HG03354 (cell line): ENCODE measurements at regions not wholly inside any gene's neighbourhood (a gene's known extent, or its start where the extent isn't known, plus 50 kb on each side); places are given as distances from the start of the nearest gene placed in this dataset.
"Not testable (repeated sequence)": the region's sequence is repeated elsewhere in the genome, so short reads cannot be mapped to it uniquely, and the experiment has no call there.

Experiments used
- ATAC-seq: cut with Tn5 transposase; IDR thresholded peaks from one replicate; pipeline ENCODE4 v1.9.1; 2021; ENCODE audit warnings: mild to moderate bottlenecking; ENCODE audit not compliant: unreplicated experiment, poor library complexity, severe bottlenecking

DNA sequence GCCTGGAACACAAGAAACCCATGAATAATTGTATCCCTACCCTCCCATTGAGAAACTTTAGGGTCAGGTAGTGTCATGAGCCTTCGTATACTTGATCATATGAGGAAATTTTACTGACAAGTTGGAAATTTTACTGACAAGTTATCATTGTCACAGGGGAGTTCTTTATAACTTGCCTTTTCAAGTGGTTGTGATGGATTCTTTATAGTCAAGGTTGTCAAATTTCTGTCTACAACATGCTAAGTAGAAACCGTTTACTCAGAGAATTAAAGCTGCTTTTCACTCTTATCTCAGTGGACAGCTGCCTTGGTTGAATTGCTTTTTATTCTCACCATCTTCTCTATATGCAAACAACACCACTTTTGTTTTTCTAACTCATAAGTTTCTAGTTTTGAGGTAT, 1286.4 kb downstream of the EPHA7 start:
- ATAC-seq = no peak

- ATAC-seq = no peak
Observed at GRCh38 chr6:92132457-92132856, 1286.9 kb downstream of the EPHA7 start.

GRCh38 chr6:92130944-92131343, 1288.4 kb downstream of the EPHA7 start:
- no peak for ATAC-seq

DNA sequence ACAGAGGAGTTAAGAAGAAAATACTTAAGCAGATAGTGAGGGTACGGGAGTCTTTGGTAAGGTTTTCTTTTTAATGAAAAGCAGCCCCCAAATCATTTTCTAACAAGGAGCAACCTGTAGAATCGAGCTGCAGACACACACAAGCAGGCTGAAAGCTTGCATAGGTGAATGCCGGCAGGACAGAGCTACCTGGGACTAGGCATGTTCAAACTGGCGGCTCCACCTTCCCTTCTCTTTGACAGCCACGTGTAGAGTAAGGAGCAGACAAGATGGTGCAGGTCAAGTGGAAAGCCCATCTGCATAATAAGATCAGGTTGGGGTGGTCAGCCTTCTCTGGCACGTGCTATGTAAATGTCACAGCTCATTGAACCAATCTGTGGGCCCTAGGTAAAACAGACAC, 1292.4 kb downstream of the EPHA7 start:
- ATAC-seq = no peak

GRCh38 chr6:92126088-92126487, 1293.3 kb downstream of the EPHA7 start:
- ATAC-seq = no peak

DNA sequence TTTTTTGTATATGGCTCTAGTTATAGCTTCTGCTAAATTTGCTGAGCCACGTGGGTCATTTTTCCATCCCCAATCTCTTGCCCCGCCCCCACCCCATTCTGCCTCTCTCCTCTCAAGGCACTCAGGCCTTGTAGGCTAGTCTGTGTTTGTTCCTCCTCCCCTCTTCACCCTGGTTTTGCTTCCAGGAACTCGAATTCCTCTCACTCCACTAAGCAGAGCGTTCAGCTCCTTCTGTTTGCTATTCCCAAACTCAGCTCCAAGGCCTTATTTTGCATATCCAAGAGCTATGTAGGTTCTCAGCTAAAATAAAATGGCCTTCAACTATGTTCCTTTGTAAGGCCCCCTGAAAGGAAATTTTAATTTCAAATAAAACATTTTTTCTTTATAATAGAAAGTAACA, 1293.7 kb downstream of the EPHA7 start:
- no peak for ATAC-seq

GRCh38 chr6:92124200-92124651, 1295.1 kb downstream of the EPHA7 start:
- no peak for ATAC-seq

- no peak for ATAC-seq
Observed at GRCh38 chr6:92122746-92123145, 1296.6 kb downstream of the EPHA7 start.

DNA sequence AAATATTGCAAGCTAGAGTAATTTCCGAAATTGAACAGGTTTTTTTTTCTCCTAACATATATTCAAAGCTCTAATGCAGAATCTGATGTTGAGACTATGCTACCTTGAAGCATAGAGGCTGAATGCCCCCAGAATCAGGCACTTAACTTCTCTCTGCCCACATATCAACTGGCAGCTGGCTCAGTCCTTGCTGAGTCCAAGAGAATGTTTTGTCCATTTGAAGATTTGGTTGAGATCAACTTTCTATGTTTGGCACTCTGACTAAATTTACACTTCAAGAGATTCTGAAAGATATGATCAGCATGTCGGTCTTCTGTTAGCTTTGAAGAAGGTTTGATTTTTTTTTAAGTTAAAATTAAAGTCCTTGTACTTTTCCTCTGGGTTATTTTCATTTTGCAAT, 1298.1 kb downstream of the EPHA7 start:
- ATAC-seq = no peak

- ATAC-seq = no peak
Observed at GRCh38 chr6:92117800-92118199, 1301.6 kb downstream of the EPHA7 start.

DNA sequence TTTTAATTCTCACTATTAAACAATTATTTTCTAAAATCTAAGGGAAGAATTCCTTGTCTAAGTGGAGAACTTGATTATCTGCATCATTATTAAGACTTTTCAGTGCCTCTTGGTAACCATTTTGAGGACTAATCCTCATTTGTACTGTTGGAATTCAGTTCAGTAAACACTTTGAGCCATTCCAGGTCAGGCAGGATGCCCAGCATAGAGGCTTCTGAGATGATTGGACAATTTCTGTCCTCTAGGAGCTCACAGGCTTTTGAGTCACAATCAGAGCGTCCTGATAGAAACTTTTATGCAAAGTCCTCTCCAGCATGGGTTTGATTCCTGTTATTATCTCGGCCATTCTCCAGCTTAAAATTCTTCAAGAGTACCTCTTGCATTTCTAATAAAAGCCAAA, 1304.6 kb downstream of the EPHA7 start:
- ATAC-seq = no peak

DNA sequence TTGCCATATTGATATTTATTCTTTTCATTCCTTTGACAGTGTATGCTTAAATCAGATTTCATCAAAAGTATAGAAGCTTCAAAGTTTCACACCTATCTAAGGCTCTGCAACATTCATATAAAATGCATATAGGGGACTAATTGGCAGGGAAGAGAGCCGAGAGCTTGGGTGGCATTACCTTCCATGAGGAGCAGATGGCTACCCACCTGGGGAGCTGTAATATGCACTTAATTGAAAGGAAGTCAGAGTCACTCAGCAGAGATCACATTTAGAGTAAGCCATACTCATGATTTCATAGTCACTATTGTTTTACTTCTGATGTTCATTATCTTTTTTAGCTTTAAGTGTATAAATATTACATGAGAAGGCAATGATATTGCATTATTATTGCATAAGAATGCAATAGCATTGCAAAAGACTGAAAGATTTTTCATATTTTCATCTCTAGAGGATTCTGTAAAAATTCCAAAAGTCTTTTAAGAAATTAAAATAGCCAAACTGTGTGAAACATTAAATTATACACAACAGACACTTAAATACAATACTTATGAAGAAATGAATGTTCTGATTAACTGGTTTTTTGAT, 1305.2 kb downstream of the EPHA7 start:
- ATAC-seq = no peak

- no peak for ATAC-seq
Observed at GRCh38 chr6:92111386-92111785, 1308.0 kb downstream of the EPHA7 start.

DNA sequence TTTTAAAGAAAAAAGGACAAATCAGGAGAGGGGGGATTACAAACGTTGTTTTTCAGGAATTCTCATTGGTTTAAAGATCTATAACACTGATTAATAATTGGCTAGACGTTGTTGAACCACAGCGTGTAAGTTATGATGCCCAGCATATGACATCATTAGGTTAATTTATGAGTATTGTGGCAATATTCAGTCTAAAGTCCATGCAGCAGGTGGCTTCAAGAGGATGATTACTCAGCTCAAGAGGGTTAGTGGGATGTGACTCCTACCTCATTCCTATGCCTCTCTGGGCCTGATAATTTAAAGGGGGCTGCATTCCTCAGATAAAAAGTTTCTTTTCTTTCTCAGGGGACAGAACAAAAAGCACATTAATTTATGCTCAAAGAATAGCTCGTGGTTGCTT, 1309.0 kb downstream of the EPHA7 start:
- no peak for ATAC-seq

DNA sequence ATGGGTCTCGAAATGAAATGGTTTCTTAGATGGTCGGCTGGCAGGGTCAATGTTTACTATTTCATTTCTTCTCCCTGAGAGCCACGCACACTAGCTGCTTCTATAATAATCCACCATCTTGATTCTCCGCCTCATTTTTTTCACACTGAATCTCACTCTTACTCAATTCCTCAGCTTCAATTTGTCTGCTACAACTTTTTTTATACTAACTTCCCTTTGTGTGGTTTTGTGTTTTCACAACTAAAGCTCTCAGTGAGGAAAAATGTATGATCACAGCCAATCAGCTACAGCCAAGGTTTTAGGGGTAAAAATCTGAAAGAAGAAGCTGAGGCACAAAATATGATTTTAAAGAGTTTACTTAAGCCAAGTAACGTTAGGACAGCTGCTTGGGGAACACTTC, 1309.4 kb downstream of the EPHA7 start:
- no peak for ATAC-seq

DNA sequence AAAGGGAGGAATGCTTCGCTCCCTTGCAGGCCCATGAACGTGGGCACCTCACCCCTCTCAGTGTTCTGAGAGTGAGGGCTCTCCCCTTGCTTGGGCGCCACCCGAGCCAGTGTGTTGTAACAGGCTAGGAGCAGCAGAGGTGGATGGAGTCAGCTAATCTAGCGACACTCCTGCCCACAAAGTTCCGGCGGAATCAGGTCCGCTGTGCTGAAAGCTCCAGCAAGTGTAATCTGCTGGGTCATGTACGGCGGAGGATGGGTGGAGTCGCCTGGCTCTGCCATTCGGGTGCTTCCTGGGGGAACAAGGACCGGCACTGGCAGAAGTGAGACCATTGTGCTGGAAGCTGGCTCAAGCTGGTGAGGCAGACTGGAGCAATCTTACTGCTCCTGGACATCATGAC, 1310.1 kb downstream of the EPHA7 start:
- ATAC-seq = no peak

DNA sequence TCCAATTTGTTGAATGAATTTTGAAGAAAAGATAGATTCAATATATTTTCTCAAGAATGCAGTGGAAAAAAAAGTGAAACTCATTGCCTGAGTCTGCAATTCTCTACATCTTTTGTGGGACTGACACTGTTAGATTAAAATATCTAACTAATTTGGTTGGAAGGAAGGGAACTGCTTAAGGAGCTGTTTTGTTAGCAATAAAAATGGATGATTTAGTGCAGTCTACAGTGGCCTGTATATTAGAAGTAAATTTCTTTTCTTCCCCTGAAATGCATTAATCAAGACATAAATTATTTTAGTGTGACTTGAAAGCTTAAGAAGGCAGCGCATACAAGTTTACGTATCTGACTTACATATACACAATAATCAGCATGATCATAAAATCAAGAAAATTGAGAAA, 1332.6 kb downstream of the EPHA7 start:
- no peak for ATAC-seq

DNA sequence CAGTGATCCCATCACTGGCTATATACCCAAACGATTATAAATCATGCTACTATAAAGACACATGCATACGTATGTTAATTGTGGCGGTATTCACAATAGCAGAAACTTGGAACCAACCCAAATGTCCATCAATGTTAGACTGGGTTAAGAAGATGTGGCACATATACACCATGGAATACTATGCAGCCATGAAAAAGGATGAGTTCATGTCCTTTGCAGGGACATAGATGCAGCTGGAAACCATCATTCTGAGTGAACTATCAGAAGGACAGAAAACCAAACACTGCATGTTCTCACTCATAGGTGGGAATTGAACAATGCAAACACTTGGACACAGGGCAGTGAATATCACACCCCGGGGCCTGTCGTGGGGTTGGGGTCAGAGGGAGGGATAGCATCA, 1335.4 kb downstream of the EPHA7 start:
- not testable (repeated sequence) for ATAC-seq

GRCh38 chr6:92072387-92072786, 1347.0 kb downstream of the EPHA7 start:
- ATAC-seq = no peak

DNA sequence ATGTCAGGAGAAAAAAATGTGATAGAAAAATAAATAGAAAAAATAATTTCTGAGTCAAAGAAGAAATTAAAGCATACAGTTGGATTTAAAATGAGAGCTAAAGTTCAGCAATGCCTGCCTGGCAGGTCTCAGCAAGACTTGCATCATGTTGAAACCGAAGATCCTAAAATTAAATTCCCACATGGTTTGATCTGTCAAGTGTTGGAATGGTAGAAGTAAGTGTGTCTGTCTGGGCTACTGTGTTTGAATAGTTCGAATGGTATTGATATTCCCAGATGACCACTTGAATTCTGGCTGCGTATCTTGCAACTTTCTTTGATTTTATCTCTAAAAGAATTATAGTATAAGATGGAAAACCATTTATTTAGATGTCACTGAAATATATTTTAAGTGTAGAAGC, 1349.6 kb downstream of the EPHA7 start:
- ATAC-seq = no peak

- no peak for ATAC-seq
Observed at GRCh38 chr6:92052513-92052912, 1366.8 kb downstream of the EPHA7 start.

- no peak for ATAC-seq
Observed at GRCh38 chr6:92050216-92050615, 1369.1 kb downstream of the EPHA7 start.
